ENCODE measurements at regions not wholly inside any gene's neighbourhood (a gene's known extent, or its start where the extent isn't known, plus 50 kb on each side); places are given as distances from the start of the nearest gene placed in this dataset.
"Not testable (repeated sequence)": the region's sequence is repeated elsewhere in the genome, so short reads cannot be mapped to it uniquely, and the experiment has no call there.

GRCh38 chr3:167067787-167068161 is 312.3 kb downstream of the ZBBX start:
- no peak overlapping the region for H3K4me3 ChIP-seq
- H3K9me3 ChIP-seq (replicated peaks): no peaks in the 10 kb centered on the region
- no peaks in the 10 kb centered on the region for H3K4me1 ChIP-seq
- H3K27ac ChIP-seq: no peak overlapping the region
- DNase-seq: no peak
- no peaks in the 10 kb centered on the region for H3K27me3 ChIP-seq
- H3K36me3 ChIP-seq: no peaks in the 10 kb centered on the region

- Histone ChIP-seq H3K9me3 (replicated peaks) (no peaks in the 10 kb centered on the region), H3K27ac (no peak overlapping the region), H3K36me3 (no peaks in the 10 kb centered on the region), H3K4me3 (no peak overlapping the region), H3K27me3 (no peaks in the 10 kb centered on the region), H3K4me1 (no peaks in the 10 kb centered on the region)
- peak in 1 of 2 experiments; percentile 20 for DNase-seq
Observed at GRCh38 chr3:167066977-167067786, 312.9 kb downstream of the ZBBX start.

GRCh38 chr3:167057581-167057980 is 322.5 kb downstream of the ZBBX start:
- Histone ChIP-seq H3K27me3 (no peaks in the 10 kb centered on the region), H3K4me3 (no peak overlapping the region), H3K9me3 (replicated peaks) (no peaks in the 10 kb centered on the region), H3K27ac (no peak overlapping the region), H3K36me3 (no peaks in the 10 kb centered on the region), H3K4me1 (no peaks in the 10 kb centered on the region)
- DNase-seq: no peak

- DNase-seq: no peak
- Histone ChIP-seq H3K27me3 (no peaks in the 10 kb centered on the region), H3K27ac (no peak overlapping the region), H3K4me3 (no peak overlapping the region), H3K36me3 (no peaks in the 10 kb centered on the region), H3K4me1 (no peaks in the 10 kb centered on the region), H3K9me3 (replicated peaks) (no peaks in the 10 kb centered on the region)
Observed at GRCh38 chr3:167054926-167055325, 325.2 kb downstream of the ZBBX start.

GRCh38 chr3:167051421-167051820 is 328.7 kb downstream of the ZBBX start:
- Histone ChIP-seq H3K36me3 (no peaks in the 10 kb centered on the region), H3K9me3 (replicated peaks) (no peaks in the 10 kb centered on the region), H3K4me1 (no peaks in the 10 kb centered on the region), H3K4me3 (no peak overlapping the region), H3K27ac (no peak overlapping the region), H3K27me3 (no peaks in the 10 kb centered on the region)
- DNase-seq: no peak

- DNase-seq: no peak
- Histone ChIP-seq H3K27ac (no peak overlapping the region), H3K4me3 (no peak overlapping the region), H3K27me3 (no peaks in the 10 kb centered on the region), H3K9me3 (replicated peaks) (no peaks in the 10 kb centered on the region), H3K36me3 (no peaks in the 10 kb centered on the region), H3K4me1 (no peaks in the 10 kb centered on the region)
Observed at GRCh38 chr3:167033866-167034265, 346.2 kb downstream of the ZBBX start.

GRCh38 chr3:167032267-167032876 is 347.7 kb downstream of the ZBBX start:
- Histone ChIP-seq H3K4me1 (no peaks in the 10 kb centered on the region), H3K27me3 (0 out of 2 replicates have a peak, but pooled peaks cover 3% of the 10 kb centered on the region), H3K4me3 (no peak overlapping the region), H3K9me3 (replicated peaks) (no peaks in the 10 kb centered on the region), H3K27ac (no peak overlapping the region), H3K36me3 (no peaks in the 10 kb centered on the region)
- peak; percentile 5 to 54 for DNase-seq

- no peaks in the 10 kb centered on the region for H3K9me3 ChIP-seq (replicated peaks)
- DNase-seq: no peak
- H3K27me3 ChIP-seq: 0 out of 2 replicates have a peak, but pooled peaks cover 3% of the 10 kb centered on the region
- no peak overlapping the region for H3K4me3 ChIP-seq
- no peak overlapping the region for H3K27ac ChIP-seq
- no peaks in the 10 kb centered on the region for H3K4me1 ChIP-seq
- no peaks in the 10 kb centered on the region for H3K36me3 ChIP-seq
Observed at GRCh38 chr3:167031364-167032049, 348.6 kb downstream of the ZBBX start.

- H3K9me3 ChIP-seq (replicated peaks): no peaks in the 10 kb centered on the region
- H3K4me3 ChIP-seq: no peak overlapping the region
- H3K4me1 ChIP-seq: no peaks in the 10 kb centered on the region
- 0 out of 2 replicates have a peak, but pooled peaks cover 3% of the 10 kb centered on the region for H3K27me3 ChIP-seq
- no peak overlapping the region for H3K27ac ChIP-seq
- no peak for DNase-seq
- no peaks in the 10 kb centered on the region for H3K36me3 ChIP-seq
Observed at GRCh38 chr3:167030082-167030725, 349.9 kb downstream of the ZBBX start.

GRCh38 chr3:167019503-167019902 is 360.6 kb downstream of the ZBBX start:
- not testable (repeated sequence) for H3K4me1 ChIP-seq; DNase-seq; H3K27ac ChIP-seq; H3K27me3 ChIP-seq; H3K36me3 ChIP-seq; H3K4me3 ChIP-seq; H3K9me3 ChIP-seq (replicated peaks)

GRCh38 chr3:167018591-167019111 is 361.4 kb downstream of the ZBBX start:
- DNase-seq; H3K27ac ChIP-seq; H3K4me3 ChIP-seq; H3K4me1 ChIP-seq; H3K36me3 ChIP-seq; H3K27me3 ChIP-seq; H3K9me3 ChIP-seq (replicated peaks): not testable (repeated sequence)

- no peaks in the 10 kb centered on the region for H3K9me3 ChIP-seq (replicated peaks)
- H3K27ac ChIP-seq: no peak overlapping the region
- DNase-seq: no peak
- H3K36me3 ChIP-seq: no peaks in the 10 kb centered on the region
- H3K4me1 ChIP-seq: no peaks in the 10 kb centered on the region
- no peak overlapping the region for H3K4me3 ChIP-seq
- no peaks in the 10 kb centered on the region for H3K27me3 ChIP-seq
Observed at GRCh38 chr3:167012691-167013090, 367.4 kb downstream of the ZBBX start.

GRCh38 chr3:167008791-167009190 is 371.3 kb downstream of the ZBBX start:
- no peaks in the 10 kb centered on the region for H3K9me3 ChIP-seq (replicated peaks)
- no peaks in the 10 kb centered on the region for H3K4me1 ChIP-seq
- no peak overlapping the region for H3K27ac ChIP-seq
- no peak for DNase-seq
- no peak overlapping the region for H3K4me3 ChIP-seq
- H3K36me3 ChIP-seq: no peaks in the 10 kb centered on the region
- no peaks in the 10 kb centered on the region for H3K27me3 ChIP-seq

- no peaks in the 10 kb centered on the region for H3K4me1 ChIP-seq
Observed at GRCh38 chr3:167001374-167001773, 378.7 kb downstream of the ZBBX start.

More at GRCh38 chr3:167001374-167001773, 378.7 kb downstream of the ZBBX start:
- Histone ChIP-seq H3K36me3 (no peaks in the 10 kb centered on the region), H3K4me3 (no peak overlapping the region), H3K27me3 (no peaks in the 10 kb centered on the region), H3K9me3 (replicated peaks) (no peaks in the 10 kb centered on the region), H3K27ac (no peak overlapping the region)
- peak; percentile 4 to 5 for DNase-seq

Measured in SJCRH30 (cell line).